ENCODE measurements at regions not wholly inside any gene's neighbourhood (a gene's known extent, or its start where the extent isn't known, plus 50 kb on each side); places are given as distances from the start of the nearest gene placed in this dataset.

DNA sequence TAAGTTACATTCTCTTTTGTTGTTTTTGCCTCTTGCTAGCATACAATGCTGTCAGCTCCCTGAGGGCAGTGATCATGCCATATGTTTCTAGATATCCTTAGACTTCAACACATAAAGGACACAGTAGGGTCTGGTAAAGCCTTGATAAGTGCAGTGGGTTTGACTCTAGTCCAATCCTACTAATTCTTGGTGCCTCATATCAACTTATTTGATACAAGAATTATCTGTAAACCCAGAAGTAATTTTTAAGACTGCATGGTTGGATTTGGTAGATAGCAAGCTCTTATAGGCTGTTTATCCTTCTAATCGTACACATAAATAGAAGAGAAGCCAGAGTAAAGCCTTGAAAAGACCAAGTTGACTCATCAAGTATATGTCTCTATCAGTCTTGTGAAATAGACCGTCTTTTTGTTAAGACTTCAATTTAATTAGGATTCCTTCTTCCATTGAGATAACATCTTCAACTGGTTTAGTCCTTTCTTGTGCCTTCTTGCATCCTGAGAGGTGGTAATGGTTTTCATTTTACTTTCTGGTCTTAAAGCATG lies 265.6 kb upstream of the CDIN1 start:
- no peak for DNase-seq

DNA sequence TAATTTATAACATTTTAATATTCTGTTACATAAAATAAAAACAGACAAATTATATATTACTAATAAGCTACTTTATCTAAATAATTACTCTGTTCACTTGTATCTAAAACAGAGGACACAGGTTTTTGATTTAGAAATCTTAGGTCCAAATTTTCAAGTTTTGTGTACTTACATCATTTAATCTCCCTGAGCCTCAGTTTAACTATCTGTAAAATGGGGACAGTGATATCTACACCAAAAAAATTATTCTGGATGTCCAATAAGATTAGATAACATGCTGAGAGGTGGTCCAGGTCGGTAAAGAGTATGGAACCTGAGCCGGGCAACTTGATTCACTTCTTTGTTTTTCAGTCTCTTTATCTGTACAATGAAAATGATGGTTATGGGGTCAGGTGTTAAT lies 263.8 kb upstream of the CDIN1 start:
- no peak for DNase-seq

DNA sequence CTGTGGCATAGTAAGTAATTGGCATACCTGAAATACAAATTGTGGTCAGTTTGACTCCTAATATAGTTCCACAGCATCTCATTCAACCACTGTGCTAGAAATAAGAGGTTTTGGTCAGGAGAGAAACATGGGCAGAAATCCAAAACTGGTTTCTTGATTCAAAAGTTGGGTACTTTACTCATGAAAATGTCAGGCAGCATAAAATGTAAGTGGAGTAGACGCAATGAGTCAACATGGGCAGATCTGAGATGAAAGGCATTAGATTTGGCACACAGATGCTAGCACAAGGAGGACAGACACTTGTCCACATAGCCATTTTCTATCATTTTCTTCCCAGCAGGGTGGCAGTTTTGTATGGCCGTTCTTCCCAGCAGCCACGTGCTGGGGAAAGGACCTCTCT lies 255.8 kb upstream of the CDIN1 start:
- DNase-seq = no peak

DNA sequence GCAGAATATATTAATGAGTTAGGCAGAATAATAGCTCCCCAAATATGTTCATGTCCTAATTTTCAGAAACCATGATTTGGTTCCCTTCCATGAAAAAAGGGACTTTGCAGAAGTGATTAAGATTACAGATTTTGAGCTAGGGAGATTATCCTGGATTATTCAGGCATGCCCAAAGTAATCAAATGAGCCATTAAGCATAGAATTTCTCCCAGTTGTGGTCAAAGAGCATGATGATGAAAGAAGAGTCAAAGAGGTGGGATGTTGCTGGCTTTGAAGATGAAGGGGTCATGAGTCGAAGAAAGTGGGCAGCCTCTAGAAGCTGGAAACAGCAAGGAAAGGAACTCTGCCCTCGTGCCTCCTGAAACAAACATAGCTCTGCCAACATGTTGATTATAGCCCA lies 254.2 kb upstream of the CDIN1 start:
- no peak for DNase-seq

DNA sequence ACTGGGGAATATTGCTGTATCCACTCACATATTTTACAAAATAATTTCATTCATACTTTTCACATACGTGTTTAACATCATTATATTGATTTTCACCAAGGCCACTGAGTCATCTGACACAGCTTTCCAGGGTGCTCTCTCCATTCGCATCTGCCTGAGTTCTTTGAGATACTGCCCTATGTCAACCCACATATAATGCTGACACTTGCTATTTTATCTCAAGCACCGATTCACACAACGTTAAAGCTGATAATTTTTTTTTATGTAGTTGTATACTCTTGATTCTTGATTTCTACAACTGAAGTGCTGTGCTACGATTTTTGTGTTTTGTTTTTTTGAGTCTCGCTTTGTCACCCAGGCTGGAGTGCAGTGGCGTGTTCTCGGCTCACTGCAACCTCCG lies 249.8 kb upstream of the CDIN1 start:
- DNase-seq = no peak

DNA sequence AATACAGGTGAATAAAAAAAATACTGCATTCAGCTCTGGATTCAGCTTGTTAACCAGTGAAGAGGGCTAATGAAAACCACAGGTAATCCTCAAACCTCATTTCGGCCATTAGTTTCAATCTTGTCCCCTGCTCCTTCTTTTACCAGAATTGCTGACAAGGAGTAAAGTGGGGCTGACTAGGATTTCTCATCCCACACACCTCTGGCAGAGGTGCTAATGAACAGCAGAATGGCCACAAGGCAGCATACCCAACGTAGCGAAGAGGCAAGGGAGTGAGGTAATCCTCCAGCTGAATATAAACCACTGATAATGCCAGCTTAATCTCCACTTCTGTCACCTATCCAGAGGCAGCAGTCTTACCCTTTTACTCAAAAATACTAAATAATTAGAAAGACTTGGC lies 248.8 kb upstream of the CDIN1 start:
- no peak for DNase-seq

DNA sequence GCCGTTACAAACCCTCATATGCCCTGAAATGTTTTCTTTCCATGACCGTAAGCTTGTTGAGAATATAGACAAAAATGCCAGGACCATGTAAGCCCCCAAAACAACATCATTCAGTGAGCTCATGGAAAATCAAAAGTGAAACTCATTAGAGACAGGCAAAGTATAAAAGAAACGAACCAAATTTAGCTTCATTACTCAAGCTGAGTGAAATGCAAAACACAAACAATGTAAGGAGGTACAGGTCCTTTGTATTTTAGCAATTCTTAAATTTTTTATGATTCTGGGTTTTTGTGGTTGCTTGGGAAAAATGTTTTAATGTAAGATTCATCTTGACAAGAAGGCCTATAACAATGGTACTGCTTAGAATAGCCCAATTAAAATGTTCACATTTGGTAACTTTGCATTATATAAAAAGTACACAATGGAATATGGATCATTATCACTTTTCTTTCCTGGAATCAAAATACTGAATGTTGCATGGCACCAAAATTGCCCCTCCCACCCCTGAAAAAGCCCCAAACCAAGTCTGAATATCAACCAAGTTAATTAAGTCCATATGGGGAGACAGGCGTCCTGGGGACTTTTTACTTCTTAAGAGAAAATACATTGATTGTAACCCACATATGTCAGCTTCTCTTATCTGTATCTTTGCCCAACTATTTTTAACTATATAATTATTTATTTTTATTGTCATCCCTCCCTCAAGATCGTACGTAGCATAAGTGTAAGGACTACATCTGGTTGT lies 247.7 kb upstream of the CDIN1 start:
- DNase-seq = no peak

DNA sequence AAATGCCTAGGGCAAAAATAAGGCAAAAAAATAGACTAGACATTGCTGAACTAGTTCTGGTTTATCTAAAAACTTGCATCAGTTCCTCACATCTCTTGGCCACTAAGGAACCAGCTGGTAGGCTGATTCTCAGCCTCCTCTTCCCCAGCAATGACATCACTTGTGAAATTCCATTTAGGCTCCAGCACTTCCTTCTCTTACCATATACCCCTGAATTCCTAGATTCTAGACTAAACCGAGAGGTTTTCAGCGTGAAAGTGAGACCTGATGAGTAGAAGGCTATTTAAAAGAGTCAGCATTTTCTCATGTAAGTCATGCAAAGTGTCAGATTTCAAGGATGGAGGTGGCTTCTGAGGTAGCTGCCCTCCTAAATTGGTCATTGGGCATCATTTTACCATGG lies 247.1 kb upstream of the CDIN1 start:
- no peak for DNase-seq

DNA sequence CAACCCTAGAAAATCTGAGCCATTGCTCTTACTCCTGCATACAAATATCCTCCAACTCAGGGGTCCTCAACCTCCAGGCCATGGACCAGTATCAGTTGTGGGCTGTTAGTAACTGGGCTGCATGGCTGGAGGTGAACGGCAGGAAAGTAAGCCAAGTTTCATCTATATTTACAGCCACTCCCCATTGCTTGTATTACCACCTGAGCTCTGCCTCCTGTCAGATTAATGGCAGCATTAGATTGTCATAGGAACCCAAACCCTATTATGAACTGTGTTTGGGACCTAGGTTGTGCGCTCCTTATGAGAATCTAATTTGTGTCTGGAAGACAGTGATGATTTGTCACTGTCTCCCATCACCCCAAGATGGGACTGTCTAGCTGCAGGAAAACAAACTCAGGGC lies 246.5 kb upstream of the CDIN1 start:
- DNase-seq = no peak

DNA sequence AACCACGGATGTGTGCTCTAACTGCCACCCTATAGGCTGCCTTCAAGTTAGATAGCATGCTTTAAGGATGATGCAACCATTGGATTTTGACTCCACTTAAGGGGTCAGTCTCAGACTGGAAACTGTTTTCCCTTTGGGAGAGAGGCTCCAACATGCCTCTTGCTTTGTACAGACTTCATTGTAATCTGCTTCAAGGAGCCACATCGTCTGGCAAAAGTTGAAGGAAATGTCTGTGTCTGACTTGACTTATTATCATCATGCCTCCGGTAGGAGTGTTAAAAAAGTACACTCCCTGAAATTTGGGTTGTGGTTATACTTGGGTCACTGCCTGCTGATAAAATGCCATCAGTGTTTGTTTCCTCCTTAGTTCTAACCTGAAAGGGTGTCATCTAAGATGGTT lies 245.4 kb upstream of the CDIN1 start:
- DNase-seq = no peak

DNA sequence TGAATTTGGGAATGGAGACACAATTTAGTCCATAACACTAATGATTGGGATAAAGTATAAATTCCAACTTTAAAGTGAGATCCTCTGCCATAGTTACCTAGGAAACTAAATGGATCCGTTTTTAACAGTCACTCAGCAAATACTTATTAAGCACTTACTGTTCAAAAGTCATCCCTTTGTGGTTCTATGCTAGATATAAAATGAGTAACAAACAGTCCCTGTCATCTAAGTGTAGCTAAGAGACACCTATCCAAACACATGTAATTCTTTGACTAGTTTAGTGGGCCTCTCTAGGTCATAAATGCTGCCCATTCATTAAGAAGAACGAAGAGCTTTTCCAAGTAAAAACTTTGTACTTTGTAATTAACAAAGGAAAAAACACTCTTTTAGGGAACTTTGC lies 244.2 kb upstream of the CDIN1 start:
- DNase-seq = no peak

DNA sequence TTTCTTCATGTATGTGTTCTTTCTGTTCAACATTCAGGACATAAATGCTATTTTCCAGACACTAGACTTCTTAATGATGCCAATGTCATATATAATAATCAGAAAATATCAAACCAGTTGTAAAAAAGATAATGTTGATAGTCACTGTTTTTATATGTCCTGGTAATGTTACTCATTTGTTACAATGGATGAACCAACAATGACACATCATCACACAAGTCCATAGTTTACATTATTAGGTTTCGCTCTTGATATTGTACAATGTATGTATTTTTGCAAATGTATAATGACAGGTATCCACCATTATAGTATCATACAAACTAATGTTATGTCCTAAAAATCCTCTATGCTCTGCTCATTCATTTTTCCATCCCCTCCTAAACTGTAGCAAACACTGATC lies 243.8 kb upstream of the CDIN1 start:
- DNase-seq = no peak

DNA sequence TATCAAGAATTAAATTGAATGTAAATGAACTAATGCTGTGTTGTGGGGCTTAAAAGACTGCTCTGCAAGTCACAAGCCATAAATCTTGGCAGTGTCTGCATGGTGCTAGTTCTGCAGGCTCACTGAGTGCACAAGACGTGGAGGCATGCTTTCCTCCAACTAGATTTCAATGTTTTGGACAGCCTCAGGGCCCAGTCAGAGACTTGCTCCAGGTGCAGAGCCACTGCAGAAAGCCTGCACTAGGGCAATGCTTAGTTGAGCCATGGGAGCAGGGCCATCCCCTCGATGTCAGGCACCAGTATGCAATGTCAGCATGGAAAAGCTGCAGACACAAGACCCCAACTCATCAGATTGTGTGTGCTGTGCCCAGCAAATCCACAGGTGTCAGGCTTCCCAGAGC lies 234.5 kb upstream of the CDIN1 start:
- DNase-seq = no peak

DNA sequence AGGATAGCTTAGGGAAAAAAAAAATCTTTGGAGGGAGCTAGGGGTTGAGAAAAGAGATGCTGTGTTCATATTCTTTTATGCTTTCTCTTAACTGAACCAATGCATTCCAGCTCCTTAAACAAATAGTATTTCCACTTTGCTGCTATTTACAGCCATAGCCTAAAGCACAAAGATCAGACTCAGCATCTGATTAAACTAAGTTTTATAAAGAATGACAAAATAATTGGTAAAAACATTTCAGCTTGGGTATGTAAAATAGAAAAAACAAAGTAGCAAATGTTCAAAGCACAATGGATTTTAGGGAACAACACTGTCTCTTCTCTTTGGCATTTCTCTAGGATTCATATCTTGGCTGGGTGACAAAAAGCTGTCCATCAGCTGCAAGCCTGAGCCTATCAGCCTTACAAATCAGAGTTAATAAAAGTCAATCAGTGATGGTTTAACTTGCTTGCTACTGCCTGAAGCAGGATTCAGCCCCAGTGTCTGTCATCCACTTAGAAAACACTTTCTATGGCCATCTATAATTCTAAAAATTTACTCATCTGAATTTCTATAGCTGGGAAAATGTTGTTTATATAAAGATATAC lies 232.1 kb upstream of the CDIN1 start:
- DNase-seq = no peak

DNA sequence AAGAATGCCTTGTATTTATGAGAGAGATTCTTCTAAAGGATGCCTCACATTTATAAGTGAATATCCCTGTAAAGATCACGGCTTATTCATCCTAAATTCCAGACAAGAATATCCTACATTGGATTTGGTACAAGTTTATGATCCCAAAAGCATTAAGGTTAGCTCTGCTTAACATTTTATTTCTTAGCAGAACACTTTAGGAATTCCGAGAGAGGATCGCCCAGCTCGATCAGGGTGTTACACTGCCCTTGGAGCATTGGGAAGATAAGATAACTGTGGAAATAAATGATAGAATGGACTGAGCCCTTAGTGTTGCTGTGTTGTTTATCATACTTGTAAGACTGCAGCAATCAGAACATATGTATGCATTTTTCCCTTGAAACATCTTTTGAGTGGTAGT lies 223.0 kb upstream of the CDIN1 start:
- no peak for DNase-seq

DNA sequence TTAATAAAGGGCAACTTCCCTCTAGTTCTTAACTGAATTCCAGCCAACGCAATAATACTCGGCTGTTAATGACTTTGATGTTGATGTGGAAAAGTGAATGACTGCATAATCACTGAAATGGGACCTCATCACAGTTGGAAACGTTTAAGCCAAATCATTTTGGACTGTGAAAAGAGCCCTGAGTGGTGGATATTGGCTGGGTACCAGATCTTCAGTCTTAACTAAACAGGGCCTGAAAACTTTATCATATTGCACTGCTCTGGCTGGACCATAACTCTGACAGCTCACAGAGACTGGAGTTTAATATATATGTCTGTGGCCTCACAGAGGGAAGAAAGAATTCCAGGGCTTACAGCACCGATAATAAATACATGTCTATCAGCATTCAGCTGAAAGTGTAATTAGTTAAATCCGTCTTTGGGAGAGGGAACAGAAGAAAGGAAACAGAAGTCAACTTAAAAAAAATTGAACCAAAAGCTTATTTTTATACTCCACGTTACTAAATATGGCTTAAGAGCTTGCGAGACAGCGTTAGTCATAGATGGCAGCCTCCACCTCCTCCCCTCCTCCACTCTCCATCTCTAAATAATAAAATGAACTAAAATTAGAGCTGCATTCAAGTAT lies 222.3 kb upstream of the CDIN1 start:
- no peak for DNase-seq

DNA sequence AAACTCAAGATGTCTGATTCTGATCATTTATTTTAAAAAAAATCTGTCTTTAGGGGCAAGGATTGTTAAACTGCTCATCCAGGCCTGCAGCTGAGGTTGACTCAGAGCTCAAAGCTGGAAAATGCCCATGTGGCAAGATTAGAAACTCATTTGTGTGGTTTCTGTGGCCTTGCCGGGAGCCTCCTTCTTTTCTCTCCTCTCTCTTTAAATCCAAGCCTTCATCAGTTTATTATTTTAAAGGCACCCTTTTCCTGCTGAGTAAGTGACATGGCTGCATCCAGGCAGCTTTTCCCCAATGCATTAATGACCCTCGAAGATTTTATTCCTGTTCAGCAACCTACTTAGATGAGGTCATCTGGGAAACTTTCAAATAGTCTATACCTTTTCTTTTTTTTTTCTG lies 221.3 kb upstream of the CDIN1 start:
- no peak for DNase-seq

DNA sequence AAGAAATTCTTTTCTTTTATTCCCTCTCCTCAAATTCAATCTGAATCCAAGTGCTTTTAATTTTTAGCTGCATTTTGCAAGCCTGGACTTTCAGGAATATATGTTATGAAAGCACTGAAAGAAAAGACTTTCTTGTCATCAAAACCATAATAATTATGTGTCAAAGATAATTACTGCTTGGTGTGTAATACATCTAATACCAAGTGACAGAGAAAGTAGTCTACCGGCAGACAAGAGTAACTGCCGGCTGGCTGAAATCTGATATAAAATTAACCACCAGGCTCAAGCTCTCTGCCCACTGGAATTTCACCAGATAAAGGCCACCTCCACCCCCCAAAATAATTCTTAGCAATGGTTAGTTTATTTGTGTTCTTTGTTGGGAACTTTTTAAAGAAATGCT lies 220.9 kb upstream of the CDIN1 start:
- DNase-seq = no peak

DNA sequence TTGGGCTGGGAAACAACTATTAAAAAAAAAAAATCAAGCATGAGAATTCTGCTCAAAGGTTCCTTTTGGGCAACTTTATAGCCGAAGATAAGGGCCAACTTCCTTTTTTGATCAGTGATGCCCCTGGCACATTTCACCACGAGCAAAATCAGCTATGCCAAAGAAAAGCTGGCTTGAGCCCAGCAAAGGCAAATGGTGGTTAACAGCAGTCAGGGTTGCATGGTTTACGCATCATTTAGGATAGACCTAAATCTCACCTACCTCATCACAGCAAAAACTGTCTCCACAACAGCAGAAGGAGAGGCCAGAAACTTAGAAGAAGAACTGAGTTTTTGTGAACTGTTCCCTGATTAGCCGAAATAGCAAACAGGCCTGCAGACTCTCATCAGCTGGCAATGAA lies 220.1 kb upstream of the CDIN1 start:
- DNase-seq = no peak

DNA sequence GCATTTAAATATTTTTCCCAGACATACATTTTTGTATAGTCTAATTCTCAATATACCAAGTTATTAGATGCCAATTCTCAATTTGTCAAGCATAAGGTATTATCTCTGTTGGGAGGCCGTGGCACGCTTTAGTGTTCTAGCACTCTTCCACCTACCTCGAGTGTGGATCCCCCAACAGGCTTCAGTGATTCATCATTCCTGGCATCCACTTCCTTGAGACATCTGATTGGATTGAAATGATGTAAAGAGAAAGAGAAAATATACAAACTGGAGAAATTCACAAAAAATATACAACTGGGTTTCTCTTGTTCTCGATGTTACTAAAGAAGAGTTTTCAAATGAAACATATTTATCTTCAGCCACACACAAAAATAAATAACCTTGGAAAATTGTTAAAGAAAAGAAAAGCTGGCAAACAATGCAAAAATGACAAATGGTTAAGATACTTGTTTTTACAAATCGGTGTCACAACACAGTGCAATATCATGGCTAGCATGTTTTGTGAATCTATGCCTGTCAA lies 218.0 kb upstream of the CDIN1 start:
- no peak for DNase-seq

DNA sequence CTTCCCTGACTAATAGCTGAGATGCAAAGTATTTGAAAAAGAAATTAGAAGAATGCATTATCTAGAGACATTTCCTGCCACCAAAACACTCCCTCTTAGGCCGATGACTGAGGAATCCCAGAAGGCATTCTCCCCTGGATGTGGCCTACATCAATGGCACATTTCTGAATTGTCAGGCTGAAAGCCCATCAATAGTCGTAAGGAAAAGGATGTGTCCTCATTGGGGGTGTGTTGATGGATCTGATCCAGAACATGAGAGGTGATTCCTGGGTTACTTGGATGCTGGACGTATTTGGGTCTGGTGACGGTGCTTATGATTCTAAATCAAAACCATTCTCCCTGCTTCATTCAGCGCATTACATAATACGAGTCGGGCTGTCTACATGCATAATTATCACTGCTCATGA lies 216.9 kb upstream of the CDIN1 start:
- no peak for DNase-seq

DNA sequence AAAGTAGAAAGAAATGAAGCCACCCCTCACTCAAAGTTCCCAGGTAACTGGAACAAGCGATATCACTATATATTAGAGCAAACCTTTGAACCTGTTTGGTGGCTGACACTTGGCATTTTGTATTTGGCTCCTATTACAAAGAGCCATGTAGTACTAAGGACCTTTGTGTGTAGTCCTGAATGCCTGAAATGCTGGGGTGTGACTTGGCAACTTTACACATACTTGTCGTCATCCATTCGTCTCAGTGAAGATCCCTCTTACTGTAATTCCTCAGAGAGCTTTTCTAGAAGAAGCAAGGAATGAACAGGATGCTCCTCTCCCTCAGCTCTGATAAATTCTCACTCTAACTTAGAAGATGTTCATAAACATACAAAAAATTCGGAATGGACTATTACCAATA lies 216.1 kb upstream of the CDIN1 start:
- DNase-seq = no peak

DNA sequence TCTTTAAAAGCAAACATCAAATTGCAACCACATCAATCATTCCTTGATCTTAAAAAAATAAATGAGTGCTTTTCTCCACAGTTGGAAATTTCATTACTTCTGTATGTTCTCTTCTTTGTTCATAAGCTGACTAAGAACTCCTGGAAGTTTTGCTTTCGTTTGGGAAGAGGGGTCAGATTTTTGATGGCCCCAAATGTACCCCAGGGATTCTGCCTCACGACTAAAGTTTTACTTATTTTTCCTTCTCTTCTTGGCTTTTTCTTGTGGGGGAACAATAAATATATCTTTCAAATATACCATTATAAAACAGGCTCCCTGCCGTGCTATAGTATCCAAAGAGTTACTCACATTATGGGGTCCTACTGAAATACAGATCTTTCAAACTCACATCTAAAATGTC lies 215.0 kb upstream of the CDIN1 start:
- DNase-seq = no peak

DNA sequence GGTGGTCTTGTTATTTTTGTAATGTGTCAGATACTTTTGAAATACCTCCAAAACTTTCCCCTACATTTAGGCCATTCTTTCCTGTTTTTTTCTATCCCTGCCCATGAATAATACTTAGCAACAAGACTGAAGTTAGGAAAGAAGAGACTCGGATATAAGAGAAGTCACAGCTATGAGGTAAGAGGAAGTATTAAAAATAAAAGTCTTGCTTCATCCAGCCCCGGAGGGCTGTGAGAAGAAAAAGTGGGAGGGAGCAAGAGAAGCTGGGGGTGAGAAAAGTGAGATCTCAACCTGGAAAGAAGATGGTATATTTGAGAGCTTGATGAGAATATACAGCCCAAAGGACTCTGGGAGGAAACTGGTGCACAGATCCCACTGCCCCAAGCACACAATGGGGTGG lies 213.5 kb upstream of the CDIN1 start:
- no peak for DNase-seq
